Choroid plexus epithelial cell (primary cell): ENCODE measurements at regions not wholly inside any gene's neighbourhood (a gene's known extent, or its start where the extent isn't known, plus 50 kb on each side); places are given as distances from the start of the nearest gene placed in this dataset.

Experiments used
- DNase-seq: peaks from one replicate; pipeline ENCODE4 v3.0.0-alpha.2; 2010; ENCODE audit warnings: low read depth
- H3K4me3 ChIP-seq: 2 replicates; pipeline ENCODE4 v1.5.1; 2011; ENCODE audit warnings: low read depth, mild to moderate bottlenecking, control low read depth, low read length, moderate library complexity
- TF ChIP-seq, protein P1 (sequence below): conservative IDR thresholded peaks from 2 replicates; pipeline ENCODE4 v1.5.1; 2011; ENCODE audit warnings: low read depth, mild to moderate bottlenecking, control low read depth, inconsistent platforms, low read length, moderate library complexity

DNA sequence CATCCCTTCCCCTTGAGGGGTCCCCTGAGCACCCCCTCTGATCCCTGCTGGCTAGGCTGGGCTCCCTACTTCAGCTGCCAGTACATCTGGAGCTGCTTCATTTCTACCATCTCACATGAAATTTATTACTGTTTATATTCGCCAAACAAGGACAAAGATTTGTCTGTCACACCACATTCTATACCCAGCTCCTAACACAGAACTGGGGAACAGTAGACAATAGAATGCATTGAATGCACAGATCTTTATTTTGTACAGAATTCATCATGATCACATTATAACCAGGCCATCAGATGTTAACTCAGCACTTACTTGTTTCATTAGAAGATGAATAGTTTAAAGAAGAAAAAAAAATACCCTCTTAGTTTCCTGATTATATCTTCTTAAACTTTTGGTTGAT lies 159.4 kb downstream of the KLF5 start:
- DNase-seq = no peak
- TF ChIP-seq, protein P1, sequence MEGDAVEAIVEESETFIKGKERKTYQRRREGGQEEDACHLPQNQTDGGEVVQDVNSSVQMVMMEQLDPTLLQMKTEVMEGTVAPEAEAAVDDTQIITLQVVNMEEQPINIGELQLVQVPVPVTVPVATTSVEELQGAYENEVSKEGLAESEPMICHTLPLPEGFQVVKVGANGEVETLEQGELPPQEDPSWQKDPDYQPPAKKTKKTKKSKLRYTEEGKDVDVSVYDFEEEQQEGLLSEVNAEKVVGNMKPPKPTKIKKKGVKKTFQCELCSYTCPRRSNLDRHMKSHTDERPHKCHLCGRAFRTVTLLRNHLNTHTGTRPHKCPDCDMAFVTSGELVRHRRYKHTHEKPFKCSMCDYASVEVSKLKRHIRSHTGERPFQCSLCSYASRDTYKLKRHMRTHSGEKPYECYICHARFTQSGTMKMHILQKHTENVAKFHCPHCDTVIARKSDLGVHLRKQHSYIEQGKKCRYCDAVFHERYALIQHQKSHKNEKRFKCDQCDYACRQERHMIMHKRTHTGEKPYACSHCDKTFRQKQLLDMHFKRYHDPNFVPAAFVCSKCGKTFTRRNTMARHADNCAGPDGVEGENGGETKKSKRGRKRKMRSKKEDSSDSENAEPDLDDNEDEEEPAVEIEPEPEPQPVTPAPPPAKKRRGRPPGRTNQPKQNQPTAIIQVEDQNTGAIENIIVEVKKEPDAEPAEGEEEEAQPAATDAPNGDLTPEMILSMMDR = no peak
- H3K4me3 ChIP-seq = no peak overlapping the region

DNA sequence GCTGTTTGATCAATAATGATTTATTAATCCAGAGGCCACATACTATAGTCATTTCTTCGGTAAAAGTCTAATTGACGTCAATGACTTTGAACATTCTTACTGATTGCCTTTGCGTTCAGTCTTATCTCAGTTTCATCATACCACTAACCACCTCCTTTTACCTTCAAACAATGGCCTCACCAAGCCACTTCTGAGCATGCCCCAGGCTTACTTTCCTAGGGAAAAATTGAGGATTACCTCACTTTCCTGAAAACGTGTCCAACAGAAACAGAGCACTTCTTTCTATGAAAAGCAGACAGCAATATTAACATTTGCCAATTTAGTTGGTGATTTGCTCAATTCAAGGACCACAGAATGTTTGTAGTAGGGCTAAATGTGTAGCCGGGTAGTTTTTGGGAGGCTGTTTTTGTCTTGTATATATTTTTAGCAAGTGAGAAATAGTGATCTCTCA lies 157.6 kb downstream of the KLF5 start:
- DNase-seq = no peak
- H3K4me3 ChIP-seq = no peak overlapping the region
- TF ChIP-seq, protein P1 = no peak

DNA sequence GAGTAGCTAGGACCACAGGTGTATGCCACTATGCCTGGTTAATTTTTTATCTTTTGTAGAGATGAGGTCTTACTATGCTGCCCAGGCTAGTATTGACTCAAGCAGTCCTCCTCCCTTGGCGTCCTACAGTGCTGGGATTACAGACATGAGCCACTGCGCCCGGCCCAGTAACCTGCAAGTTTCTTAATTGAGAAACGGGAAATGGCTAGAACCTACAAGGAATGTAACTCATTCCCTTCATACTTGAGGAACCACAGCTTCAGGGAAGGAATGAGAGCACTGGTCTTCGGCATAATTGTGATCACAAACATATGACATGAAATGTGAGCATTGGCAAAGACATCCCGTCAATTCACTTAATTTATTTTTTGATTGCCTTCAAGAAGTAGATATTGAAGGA lies 157.0 kb downstream of the KLF5 start:
- DNase-seq = peak; percentile 54
- TF ChIP-seq, protein P1 = no peak

DNA sequence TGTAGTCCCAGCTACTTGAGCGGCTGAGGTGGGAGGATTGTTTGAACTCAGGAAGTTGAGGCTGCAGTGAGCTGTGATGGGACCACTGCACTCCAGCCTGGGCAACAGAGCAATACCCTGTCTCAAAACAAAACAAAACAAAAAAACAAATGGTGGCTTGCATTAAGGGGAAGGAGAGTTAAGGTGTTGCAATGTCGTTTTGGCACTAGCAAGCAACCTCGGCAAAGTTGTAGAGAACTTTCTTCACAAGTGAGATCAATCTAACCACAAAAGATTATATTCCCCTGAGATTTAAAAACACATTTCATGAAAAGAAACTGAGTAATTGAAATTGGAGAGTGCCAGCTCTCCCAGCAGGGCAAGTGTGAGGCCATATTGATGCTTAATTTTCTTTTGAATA lies 153.7 kb downstream of the KLF5 start:
- TF ChIP-seq, protein P1 = no peak
- no peak overlapping the region for H3K4me3 ChIP-seq
- DNase-seq = peak; percentile 18

More for the DNA sequence above, 157.0 kb downstream of the KLF5 start:
- H3K4me3 ChIP-seq = no peak overlapping the region

DNA sequence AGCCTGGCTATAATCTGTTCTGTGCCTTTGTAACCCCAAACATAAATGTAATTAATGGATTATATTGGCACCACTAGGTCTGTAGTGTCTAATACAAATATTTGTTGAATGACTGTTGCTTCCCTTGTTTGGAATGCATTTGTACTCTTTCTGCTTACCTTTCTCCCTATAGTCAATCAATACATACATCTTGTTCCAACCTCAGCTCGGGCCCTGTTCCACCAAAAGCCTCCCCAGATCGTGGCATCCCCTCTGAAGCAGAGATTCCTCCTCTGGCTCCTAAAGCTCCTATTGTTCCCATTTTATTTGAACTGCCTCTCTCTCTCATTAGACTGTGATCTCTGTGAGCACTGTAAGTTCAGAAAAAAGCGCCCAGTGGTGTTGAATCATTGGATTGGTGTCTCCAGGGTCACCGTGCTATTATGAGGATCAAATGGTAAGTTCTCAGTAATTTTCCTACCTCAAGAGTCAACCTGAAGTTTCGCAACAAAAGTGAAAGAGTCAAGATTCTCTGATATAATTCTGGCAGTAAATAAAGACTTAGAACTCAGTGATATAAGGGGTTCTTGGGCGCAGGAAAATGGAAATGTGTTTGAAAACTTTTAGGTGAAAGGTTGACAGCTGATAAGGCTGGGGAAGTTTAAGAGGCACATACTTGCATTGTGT lies 151.5 kb downstream of the KLF5 start:
- H3K4me3 ChIP-seq = no peak overlapping the region
- TF ChIP-seq, protein P1 = no peak
- DNase-seq = no peak

DNA sequence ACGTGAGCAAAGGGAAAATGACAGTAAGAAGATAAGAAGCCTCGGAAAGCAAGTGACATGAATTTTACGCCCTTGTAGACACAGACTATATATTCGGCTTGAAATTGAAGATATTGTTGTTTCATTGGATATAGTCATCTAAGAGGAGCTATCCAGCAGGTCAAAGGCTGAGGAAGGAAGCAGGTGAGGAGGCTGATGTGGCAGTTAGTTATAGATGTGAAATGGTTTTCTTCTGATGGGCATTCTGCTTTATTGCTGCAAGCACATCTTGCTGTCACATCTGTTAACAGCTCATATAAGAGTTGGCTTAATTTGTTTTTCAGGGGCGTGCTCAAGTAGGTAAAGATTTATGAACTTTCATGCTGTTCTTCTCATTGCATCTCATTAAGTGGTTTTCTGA lies 146.1 kb downstream of the KLF5 start:
- DNase-seq = no peak
- H3K4me3 ChIP-seq = no peak overlapping the region
- TF ChIP-seq, protein P1 = no peak

DNA sequence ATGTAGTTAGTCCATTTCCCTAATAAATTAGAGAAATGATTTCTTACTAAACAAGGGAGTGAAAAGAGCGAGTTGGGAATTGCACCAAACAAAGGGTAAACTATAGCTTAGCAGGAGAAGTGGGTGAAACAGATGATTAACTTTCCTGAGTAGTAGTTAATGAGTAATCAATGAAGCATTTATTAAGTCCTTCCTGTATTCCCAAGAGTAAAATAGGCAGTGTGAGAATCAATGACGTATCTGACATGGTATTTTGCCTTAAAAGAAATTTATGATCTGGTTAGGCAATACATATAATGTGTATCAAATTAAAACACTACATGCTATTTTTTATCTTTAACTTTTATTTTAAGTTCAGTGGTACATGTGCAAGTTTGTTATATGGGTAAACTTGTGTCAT lies 142.8 kb downstream of the KLF5 start:
- DNase-seq = no peak
- H3K4me3 ChIP-seq = no peak overlapping the region
- TF ChIP-seq, protein P1 = no peak
